Breast epithelium (tissue), 3 donors: ENCODE measurements at regions not wholly inside any gene's neighbourhood (a gene's known extent, or its start where the extent isn't known, plus 50 kb on each side); places are given as distances from the start of the nearest gene placed in this dataset.

ENCODE experiments used
- CTCF ChIP-seq, 3 donors: fragments of 450-650 bp; IDR thresholded peaks; one replicate each; pipeline ENCODE4 v1.5.1; 2016 to 2017; ENCODE audit warnings: antibody characterized with exemption in 3 of 3, mild to moderate bottlenecking in 3 of 3, moderate library complexity in 3 of 3
- POLR2A ChIP-seq: fragments of 450-650 bp; IDR thresholded peaks from one replicate; pipeline ENCODE4 v1.6.1; 2016; ENCODE audit warnings: antibody characterized with exemption, mild to moderate bottlenecking, moderate library complexity
- POLR2AphosphoS5 ChIP-seq, 3 donors: sonication (generic); formaldehyde crosslinking; IDR thresholded peaks; one replicate each; pipeline ENCODE4 v1.6.1; 2017; ENCODE audit warnings: antibody characterized with exemption in 3 of 3

DNA sequence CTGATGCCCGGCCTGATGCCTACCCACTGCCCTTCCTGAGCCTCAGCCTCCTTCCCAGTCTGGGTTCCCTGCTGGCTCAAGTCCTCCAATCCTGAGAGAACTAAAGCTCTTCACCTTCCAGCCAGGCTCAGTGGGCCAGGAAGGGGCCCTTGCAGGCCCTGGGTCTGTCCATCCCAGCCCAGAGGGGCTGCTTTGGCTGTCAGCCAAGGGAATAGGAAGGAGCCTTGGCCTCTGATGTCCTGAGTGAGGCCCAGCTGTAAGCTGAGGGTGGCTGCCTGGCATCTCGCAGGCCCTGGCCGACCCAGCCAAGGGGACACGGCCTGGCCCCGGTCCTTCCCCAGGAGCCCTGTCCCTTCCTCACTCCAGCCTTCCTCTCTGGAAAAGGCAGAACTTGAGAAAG lies 83.4 kb downstream of the DHCR7 start:
- TF ChIP-seq CTCF (IDR thresholded peaks at IDR 0.05): no peak
- TF ChIP-seq POLR2A: no peak
- no peak for TF ChIP-seq POLR2AphosphoS5 (IDR thresholded peaks at IDR 0.05)
